Epithelial cell of proximal tubule (primary cell): ENCODE measurements at regions not wholly inside any gene's neighbourhood (a gene's known extent, or its start where the extent isn't known, plus 50 kb on each side); places are given as distances from the start of the nearest gene placed in this dataset.

Experiments used
- DNase-seq: peaks from one replicate; pipeline ENCODE4 v3.0.0-alpha.2; 2011; ENCODE audit warnings: low read depth
- H3K4me3 ChIP-seq: 2 replicates; pipeline ENCODE4 v1.5.1; 2011; ENCODE audit warnings: low read depth, mild to moderate bottlenecking, low read length
- CTCF ChIP-seq: conservative IDR thresholded peaks from 2 replicates; pipeline ENCODE4 v1.5.1; 2012; ENCODE audit warnings: low read depth, mild to moderate bottlenecking, low read length

DNA sequence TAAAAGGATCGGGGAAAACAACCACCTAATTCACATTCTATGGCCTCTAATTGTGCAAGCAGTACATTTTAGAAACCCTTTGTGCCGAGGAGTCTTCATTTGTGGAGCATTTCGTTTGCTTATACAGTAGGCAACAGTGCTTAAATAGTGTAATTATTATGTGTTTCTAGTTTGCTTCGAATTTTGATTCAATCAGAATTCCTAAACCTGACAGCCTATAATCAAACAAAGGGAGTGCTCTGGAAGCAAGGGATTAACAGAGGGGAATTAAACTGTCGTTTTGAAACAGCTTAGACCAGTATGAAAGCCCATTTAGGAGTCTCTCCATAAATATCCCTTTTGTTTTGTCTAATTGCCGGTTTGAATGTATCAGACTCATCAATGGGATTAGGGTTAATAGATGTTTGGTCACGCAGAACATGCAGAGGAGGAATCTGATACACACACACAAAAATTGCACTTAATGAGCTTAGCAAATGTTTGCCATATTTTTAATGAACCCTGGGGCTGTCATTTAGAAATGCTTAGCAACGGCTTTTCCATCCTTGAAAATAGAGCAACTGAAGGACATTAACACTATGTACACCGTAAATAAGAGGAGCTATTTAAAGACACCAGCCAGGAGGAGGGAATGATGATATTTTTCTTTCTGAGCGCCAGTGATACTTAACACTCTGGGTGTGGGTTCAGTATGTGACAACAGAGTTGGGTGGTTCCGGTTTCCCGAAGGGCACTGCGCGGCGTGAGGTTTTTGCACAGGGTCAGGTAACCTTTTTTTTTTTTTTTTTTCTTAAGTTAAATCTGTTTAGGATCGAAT lies 404.7 kb downstream of the TLE4 start:
- TF ChIP-seq CTCF: no peak
- no peak for DNase-seq
- H3K4me3 ChIP-seq: no peak overlapping the region

DNA sequence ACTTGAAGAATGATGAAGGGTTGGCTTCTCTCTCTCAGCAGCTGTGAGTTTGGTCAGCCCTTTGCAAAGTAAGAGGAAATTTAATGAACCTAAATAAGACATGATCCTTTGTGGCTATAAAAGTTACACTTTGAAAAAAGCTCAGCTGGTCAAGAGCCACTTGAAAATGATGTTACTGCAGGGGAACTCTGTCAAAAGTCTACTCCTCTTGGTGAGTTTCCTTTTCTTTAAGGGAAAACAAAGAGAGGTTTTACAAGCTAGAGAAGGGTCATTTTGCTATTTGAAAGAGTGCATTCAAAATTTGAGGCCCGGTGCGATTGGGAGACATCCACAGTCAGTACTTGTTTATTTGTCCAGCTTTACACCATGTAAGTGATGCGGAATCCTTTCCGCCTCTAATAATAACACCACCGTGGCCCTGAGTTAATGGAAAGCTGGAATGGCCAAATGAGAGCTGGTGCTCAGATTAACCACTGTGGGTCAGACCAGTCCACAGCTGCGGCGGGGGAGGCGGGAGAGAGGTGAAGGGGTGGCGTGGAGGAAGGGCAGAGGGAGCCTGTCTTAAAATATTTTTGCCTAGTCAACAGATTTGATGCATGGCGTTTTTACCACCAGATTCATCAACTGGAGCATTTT lies 404.0 kb downstream of the TLE4 start:
- H3K4me3 ChIP-seq: no peak overlapping the region
- no peak for DNase-seq
- peak; percentile 32 for TF ChIP-seq CTCF

DNA sequence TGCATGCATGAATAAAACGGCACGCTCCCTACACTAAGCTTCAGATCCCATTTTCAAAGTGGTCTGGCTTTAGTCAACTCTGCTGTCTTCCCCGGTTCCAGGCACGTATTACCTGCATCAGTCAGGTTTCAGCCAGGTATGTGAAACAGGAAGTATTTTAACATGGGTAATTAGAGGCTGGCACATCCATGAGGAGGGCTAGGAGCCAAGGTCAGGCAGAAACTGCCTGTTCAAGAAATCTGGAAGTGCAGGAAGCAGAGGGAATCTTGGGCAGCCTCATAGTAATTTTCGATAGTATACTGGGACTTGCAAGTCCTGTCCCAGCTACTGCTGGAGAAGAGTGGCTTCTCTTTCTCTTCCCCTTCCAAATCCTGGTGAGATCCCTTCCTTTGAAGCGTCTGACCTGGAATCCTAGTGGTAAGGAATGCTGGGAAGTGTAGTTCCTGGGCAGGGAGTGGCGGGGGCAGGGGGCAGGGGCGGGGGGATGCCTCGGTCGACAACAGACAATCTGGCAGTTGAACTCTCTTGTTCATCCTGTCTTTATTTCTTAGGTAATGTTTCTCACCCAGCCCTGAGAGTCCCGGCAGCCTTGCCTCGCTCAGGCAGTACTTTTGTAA lies 403.1 kb downstream of the TLE4 start:
- no peak for TF ChIP-seq CTCF
- no peak for DNase-seq
- H3K4me3 ChIP-seq: no peak overlapping the region

DNA sequence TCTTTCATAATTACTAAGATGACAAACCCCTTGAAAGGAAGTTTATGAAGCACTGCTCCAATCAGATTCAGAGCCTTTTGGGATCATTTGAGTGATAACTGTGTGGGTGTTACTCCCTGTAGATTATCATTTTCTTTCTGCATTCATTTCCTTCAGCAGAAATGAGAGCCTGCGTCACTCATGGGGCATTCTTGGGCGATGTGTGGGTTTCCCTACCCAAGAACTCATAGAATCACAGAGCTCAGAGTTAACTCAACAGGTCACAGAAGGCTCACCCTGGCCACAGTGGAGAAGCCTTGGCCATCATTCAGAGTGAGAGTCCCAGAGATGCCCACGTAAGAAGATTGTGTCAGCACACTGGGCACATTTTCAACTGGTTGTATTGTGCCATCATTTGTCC lies 401.9 kb downstream of the TLE4 start:
- TF ChIP-seq CTCF: no peak
- DNase-seq: no peak
- no peak overlapping the region for H3K4me3 ChIP-seq

DNA sequence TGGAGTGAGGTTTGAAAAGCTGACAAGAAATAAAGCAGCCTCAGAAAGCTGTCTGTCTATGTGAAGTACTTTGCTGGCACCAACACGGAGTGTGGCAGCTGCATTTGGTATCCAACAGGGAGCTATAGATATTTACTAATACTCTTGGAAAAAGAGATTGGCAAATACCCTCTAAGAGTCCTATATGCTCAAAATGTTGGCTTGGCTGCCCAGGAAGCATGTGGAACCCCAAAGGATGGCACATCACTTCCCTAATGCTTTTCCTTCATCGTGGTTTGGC lies 398.3 kb downstream of the TLE4 start:
- no peak for DNase-seq
- no peak overlapping the region for H3K4me3 ChIP-seq
- no peak for TF ChIP-seq CTCF

GRCh38 chr9:79969393-79970145 lies 397.8 kb downstream of the TLE4 start:
- no peak for TF ChIP-seq CTCF
- no peak overlapping the region for H3K4me3 ChIP-seq
- no peak for DNase-seq
